ENCODE measurements at regions not wholly inside any gene's neighbourhood (a gene's known extent, or its start where the extent isn't known, plus 50 kb on each side); places are given as distances from the start of the nearest gene placed in this dataset.

GRCh38 chr13:95386370-95386769, 85.1 kb upstream of the ABCC4 start:
- no peak overlapping the region for H3K4me3 ChIP-seq (ENCODE audit: insufficient read depth, low read depth, low read length)
- H3K4me1 ChIP-seq (ENCODE audit: insufficient read depth, low read length) = no peaks in the 10 kb centered on the region
- peaks cover 4% of the 10 kb centered on the region for H3K27me3 ChIP-seq (ENCODE audit: insufficient read depth, low read length)
- no peaks in the 10 kb centered on the region for H4K20me1 ChIP-seq (ENCODE audit: insufficient read depth, low read length)
- H3K36me3 ChIP-seq (ENCODE audit: insufficient read depth, low read length) = no peaks in the 10 kb centered on the region
- Mint-ChIP-seq H3K27ac (ENCODE audit: unreplicated experiment) (no peak overlapping the region), H3K36me3 (ENCODE audit: low read depth, unreplicated experiment) (peaks cover 1% of the 10 kb centered on the region), H3K4me1 (ENCODE audit: low read depth, unreplicated experiment) (no peaks in the 10 kb centered on the region), H3K9me3 (ENCODE audit: unreplicated experiment) (peaks cover 4% of the 10 kb centered on the region), H3K27me3 (ENCODE audit: low read depth, unreplicated experiment) (peaks cover 8% of the 10 kb centered on the region), H3K4me3 (ENCODE audit: unreplicated experiment) (no peak overlapping the region)
- H3K9me3 ChIP-seq (ENCODE audit: insufficient read depth, low read depth, low read length) = no peaks in the 10 kb centered on the region
- DNase-seq (ENCODE audit: low read depth) (no peak), FAIRE-seq (no peak)
- no peak for TF ChIP-seq EZH2 (IDR thresholded peaks at IDR 0.05; ENCODE audit: insufficient read depth, low read length)
- no peak for TF ChIP-seq CTCF (IDR thresholded peaks at IDR 0.05; ENCODE audit: insufficient read depth, low read depth, low read length)
- no peaks in the 10 kb centered on the region for H3K79me2 ChIP-seq (ENCODE audit: insufficient read depth, low read length)
- H3K27ac ChIP-seq (ENCODE audit: low read depth, low read length) = no peak overlapping the region
- H2AFZ ChIP-seq (ENCODE audit: low read depth, low read length) = no peak overlapping the region
- H3K9ac ChIP-seq (ENCODE audit: low read length) = no peak overlapping the region
- H3K4me2 ChIP-seq (ENCODE audit: low read length) = no peak overlapping the region

GRCh38 chr13:95387733-95388207, 86.5 kb upstream of the ABCC4 start:
- no peak overlapping the region for H2AFZ ChIP-seq (ENCODE audit: low read depth, low read length)
- no peaks in the 10 kb centered on the region for H4K20me1 ChIP-seq (ENCODE audit: insufficient read depth, low read length)
- Mint-ChIP-seq H3K4me1 (ENCODE audit: low read depth, unreplicated experiment) (no peaks in the 10 kb centered on the region), H3K27ac (ENCODE audit: unreplicated experiment) (no peak overlapping the region), H3K9me3 (ENCODE audit: unreplicated experiment) (peaks cover 4% of the 10 kb centered on the region), H3K36me3 (ENCODE audit: low read depth, unreplicated experiment) (peaks cover 1% of the 10 kb centered on the region), H3K4me3 (ENCODE audit: unreplicated experiment) (no peak overlapping the region), H3K27me3 (ENCODE audit: low read depth, unreplicated experiment) (peaks cover 8% of the 10 kb centered on the region)
- H3K4me1 ChIP-seq (ENCODE audit: insufficient read depth, low read length) = no peaks in the 10 kb centered on the region
- FAIRE-seq (no peak), DNase-seq (ENCODE audit: low read depth) (peak; percentile 19)
- H3K27me3 ChIP-seq (ENCODE audit: insufficient read depth, low read length) = peaks cover 5% of the 10 kb centered on the region
- H3K36me3 ChIP-seq (ENCODE audit: insufficient read depth, low read length) = no peaks in the 10 kb centered on the region
- H3K9me3 ChIP-seq (ENCODE audit: insufficient read depth, low read depth, low read length) = no peaks in the 10 kb centered on the region
- no peaks in the 10 kb centered on the region for H3K79me2 ChIP-seq (ENCODE audit: insufficient read depth, low read length)
- H3K4me2 ChIP-seq (ENCODE audit: low read length) = no peak overlapping the region
- H3K4me3 ChIP-seq (ENCODE audit: insufficient read depth, low read depth, low read length) = no peak overlapping the region
- H3K27ac ChIP-seq (ENCODE audit: low read depth, low read length) = no peak overlapping the region
- H3K9ac ChIP-seq (ENCODE audit: low read length) = no peak overlapping the region
- TF ChIP-seq EZH2 (IDR thresholded peaks at IDR 0.05; ENCODE audit: insufficient read depth, low read length) (no peak), CTCF (IDR thresholded peaks at IDR 0.05; ENCODE audit: insufficient read depth, low read depth, low read length) (no peak)

- Histone ChIP-seq H3K79me2 (ENCODE audit: insufficient read depth, low read length) (no peaks in the 10 kb centered on the region), H3K4me2 (ENCODE audit: low read length) (no peak overlapping the region), H3K36me3 (ENCODE audit: insufficient read depth, low read length) (no peaks in the 10 kb centered on the region), H3K4me3 (ENCODE audit: insufficient read depth, low read depth, low read length) (no peak overlapping the region), H3K9ac (ENCODE audit: low read length) (no peak overlapping the region), H3K27ac (ENCODE audit: low read depth, low read length) (no peak overlapping the region), H2AFZ (ENCODE audit: low read depth, low read length) (no peak overlapping the region), H3K4me1 (ENCODE audit: insufficient read depth, low read length) (no peaks in the 10 kb centered on the region), H4K20me1 (ENCODE audit: insufficient read depth, low read length) (no peaks in the 10 kb centered on the region), H3K27me3 (ENCODE audit: insufficient read depth, low read length) (peaks cover 5% of the 10 kb centered on the region), H3K9me3 (ENCODE audit: insufficient read depth, low read depth, low read length) (no peaks in the 10 kb centered on the region)
- FAIRE-seq (no peak), DNase-seq (ENCODE audit: low read depth) (no peak)
- no peaks in the 10 kb centered on the region for H3K4me1 Mint-ChIP-seq (ENCODE audit: low read depth, unreplicated experiment)
- H3K36me3 Mint-ChIP-seq (ENCODE audit: low read depth, unreplicated experiment) = peaks cover 3% of the 10 kb centered on the region
- TF ChIP-seq EZH2 (IDR thresholded peaks at IDR 0.05; ENCODE audit: insufficient read depth, low read length) (no peak), CTCF (IDR thresholded peaks at IDR 0.05; ENCODE audit: insufficient read depth, low read depth, low read length) (no peak)
- H3K27ac Mint-ChIP-seq (ENCODE audit: unreplicated experiment) = no peak overlapping the region
- H3K4me3 Mint-ChIP-seq (ENCODE audit: unreplicated experiment) = no peak overlapping the region
- peaks cover 9% of the 10 kb centered on the region for H3K9me3 Mint-ChIP-seq (ENCODE audit: unreplicated experiment)
- H3K27me3 Mint-ChIP-seq (ENCODE audit: low read depth, unreplicated experiment) = peaks cover 8% of the 10 kb centered on the region
Observed at GRCh38 chr13:95388420-95389079, 87.3 kb upstream of the ABCC4 start.
